NCI-H128 (cell line): ENCODE measurements at regions not wholly inside any gene's neighbourhood (a gene's known extent, or its start where the extent isn't known, plus 50 kb on each side); places are given as distances from the start of the nearest gene placed in this dataset.

Source experiments
- DNase-seq: peaks from one replicate; lab custom pipeline; 2025; ENCODE audit not compliant: unreplicated experiment; lab: John Stamatoyannopoulos, UW

DNA sequence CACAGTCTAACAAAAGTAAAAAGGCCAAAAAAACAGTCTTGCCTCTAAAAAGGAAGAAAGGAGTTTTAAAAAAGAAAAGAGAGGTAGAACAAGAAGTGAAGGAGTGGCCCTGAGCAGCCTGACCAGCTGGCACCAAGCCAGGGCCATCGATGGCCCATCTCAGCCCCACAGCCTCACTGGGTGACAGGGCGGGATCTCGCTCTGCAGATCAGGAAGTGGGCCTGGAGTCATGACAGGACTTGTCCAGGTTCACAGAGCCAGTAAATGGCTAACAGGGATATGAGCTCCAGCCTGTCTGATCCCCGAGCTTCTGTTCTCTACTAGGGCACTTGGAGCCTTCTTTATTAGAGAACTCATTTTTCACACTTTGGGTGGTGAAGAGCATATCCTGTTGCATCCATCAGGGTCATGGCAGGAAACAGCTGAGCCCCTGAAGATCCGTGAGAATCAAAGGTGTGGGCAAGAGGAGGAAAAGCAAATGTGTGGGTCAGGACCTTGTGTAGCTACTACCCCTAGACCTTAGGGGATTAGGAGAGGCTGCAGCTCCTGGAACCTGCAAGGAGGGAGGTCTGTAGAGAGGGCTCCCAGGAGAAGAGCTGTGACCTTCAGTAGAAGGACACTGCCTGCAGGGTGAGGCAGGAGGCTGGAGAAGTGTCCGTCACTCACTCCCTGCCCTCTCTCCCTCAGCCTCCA lies 299.0 kb upstream of the MSX2 start:
- DNase-seq: no peak

DNA sequence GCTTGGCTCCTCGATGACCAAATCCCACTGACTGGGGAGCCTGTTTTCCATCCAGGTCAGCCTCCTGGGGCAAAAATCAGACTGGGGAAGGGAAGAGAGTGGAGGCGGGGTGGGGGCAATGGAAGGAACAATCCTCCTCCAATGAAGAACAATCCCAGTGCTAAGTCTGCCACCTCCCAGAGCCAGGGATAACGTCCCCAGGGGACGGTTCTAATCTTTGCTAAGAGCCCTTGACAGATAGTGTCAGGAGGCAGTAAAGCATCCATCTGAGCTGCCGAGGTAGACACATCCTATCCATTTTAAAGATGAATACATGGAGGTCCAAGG lies 298.5 kb upstream of the MSX2 start:
- no peak for DNase-seq

DNA sequence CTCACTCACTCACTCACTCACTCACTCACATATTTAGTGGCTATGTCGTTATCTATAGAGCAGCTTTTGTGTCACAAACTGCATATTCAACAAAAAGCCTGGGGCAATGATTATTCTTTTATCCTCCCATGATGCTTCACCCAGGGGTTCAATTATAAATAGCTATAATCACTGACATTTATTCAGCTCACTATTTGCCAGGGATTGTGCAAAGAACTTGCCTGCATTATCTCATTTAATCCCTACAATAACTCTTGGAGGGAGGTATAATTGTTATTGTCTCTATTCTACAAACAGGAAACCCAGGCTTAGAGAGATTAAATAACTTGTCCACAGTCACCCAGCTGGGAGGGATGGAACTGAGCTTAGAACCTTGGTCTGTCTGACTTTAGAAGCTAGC lies 298.0 kb upstream of the MSX2 start:
- DNase-seq: no peak

DNA sequence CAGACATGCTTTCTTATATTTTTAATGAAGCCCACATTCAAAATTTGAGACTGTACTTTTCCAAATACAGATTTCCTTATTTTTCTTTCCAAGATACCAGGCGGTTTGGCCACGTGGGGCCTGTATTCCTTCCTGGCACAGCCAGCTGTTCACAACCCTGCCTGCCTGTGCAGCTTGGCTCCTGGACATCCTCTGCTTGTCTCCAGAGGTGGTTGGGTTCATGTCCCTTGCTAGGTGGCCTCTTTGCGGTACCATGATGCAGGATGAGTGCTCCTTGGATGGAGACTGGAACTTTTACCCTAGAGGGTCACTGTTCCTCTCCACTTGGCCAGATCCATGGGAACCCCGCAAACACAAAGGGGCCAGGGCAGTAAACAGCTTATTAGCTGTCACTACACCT lies 297.5 kb upstream of the MSX2 start:
- no peak for DNase-seq

DNA sequence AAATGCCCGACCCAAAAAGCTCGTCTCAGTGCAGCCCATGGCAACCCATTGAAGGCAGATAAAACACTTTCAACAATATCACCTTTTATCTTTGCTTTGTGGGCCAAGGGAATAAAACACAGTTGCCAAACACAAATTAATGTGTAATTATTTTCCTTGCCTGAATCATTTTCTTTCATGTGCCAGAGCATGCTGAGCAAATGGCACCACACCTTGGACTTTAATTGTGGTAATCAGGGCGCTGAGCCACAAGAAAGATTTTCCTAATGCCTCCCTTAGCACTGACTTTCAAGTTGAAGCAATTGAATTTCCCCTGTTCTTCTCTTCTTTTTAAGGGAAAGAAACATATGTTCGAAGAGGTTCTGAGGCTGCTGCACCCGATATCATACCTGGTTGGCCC lies 297.1 kb upstream of the MSX2 start:
- no peak for DNase-seq

DNA sequence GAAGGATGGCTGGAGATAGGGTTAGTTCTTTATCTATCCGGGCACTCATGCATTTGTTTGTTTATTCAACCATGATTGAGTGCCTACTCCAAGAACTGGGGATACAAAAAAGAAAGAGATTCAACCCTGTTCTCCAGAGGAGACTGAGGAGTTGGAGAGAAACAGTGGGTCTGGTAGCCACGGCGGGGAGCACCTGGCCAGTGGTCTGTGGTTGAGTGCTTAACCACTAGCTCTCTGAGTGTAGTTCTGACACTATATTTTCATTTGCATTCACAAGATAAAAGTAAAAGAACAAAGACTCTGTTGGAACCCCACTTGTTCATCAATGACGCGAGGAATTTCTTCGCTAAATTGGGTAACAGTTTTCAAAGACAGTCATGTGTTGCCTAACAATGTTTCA lies 295.5 kb upstream of the MSX2 start:
- DNase-seq: no peak

DNA sequence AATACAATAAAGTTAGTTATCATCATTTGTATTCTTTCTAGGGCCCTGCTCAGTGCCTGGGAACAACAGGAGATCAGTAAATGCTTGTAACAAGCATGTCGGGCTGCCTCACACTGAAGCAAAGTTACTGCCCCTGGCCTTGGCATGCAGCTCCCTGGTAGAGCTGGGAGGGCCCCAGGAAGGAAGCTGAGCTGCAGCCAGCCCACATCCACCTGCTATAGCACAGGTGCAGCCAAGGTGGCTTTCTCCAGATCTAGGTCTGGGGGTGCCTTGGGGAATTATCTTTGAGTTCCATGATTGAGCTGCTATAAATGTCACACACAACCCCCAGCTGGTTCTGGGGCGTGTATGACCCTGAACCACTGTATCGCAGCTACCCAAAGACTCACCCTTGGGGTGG lies 293.4 kb upstream of the MSX2 start:
- DNase-seq: no peak

DNA sequence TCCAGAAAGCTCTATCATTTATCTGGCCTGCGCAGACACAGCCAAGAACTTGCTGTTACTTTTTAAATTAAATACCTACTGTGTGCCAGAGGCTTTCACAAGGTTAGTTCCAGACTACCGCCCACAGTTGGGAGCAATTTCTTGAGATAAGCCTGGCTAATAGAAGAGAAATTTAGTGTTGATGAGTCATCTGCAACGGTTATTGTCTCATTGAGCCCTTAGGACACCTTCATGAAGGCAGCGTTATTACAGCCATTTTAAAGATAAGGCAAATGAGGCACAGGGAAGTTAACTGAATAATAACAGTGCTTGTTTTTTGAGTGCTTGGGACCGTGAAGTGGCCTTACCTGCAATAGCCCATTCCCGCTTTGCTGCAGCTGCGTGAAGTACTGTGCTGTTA lies 292.9 kb upstream of the MSX2 start:
- DNase-seq: no peak

DNA sequence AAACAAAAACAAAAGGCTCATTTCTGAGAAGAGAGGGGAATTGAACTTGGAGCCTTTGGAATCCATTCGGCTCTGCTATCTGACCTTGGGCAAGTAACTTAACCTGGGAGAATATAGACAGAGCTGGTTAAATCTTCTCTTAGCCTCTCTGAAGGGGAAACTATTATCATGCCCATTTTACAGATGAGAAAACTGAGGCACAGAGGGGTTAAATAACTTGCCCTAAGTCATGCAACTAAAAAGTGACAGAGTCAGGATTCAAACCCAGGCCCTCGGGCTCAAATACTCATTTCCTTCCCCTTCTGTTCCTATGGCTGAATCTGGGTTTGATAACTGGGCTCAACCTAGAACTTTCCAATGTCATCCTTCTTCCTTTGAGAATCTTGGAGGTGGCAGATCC lies 291.3 kb upstream of the MSX2 start:
- DNase-seq: no peak

DNA sequence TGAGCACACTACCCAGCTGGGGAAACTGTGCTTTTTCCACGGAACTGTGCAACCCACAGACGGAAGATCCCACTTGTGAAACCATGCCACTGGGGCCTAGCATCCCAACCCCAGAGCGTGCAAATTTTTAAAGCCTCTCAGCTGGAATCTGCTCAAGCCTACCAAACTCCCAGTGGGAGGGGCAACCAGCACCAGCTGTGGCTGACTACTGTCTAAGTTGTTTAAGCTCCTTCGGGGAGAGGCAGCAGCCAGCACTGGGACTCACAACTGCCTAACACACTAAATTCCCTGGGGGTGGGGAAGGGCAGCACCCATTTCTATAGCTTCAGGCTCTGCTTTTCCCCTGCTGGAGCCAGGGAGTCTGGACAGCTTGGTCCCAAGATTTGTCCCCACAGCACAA lies 287.6 kb upstream of the MSX2 start:
- DNase-seq: no peak

DNA sequence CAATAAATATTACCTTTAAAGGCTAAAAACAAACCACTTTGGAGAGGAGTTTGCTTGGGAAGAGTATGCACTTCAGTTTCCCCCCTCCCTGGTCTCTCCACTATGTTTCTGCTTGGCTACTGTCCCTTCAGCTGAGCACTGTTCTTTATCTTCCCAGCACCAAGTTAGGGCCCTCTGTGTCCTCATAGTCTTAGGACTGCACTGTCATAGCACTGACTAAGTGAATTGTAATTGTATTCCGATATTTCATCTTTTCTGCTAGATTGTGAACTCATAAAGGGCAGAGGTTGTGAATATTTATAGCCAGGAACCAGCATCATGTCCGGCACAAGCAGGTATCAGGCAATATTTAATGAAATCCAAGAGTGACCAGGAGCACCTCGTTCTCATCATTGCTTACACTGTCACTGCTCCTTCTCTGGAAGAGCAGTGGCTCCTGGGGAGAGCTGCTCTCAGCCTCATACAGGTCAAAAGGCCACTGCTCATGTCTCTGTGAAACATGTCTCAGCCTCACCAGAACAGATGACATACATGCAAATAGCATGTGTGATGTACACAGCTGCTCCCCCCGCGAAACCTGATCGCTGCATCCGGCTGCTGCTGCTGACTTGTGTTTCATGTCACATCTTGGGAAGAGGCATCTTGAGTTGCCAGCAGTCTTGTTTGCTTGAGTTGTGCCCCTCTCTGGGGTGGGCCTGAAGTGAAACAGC lies 279.7 kb upstream of the MSX2 start:
- DNase-seq: no peak

DNA sequence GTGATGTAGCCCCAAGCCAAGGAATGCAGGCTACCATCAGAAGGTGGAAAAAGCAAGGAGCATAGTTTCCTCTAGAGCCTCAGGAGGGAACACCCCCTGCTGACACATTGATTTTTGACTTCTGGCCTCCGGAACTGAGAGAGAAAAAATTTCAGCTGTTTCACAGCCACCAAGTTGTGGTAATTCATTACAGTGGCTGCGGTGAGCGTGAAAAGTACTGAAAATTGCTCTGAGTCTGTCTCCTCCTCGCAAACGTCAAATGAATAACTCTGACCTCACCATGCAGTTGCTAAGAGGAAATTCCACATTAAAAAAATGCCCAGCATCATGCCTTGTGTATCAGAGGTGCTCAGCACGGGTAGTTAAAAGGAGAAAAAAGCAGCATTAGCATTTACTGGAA lies 277.9 kb upstream of the MSX2 start:
- no peak for DNase-seq

DNA sequence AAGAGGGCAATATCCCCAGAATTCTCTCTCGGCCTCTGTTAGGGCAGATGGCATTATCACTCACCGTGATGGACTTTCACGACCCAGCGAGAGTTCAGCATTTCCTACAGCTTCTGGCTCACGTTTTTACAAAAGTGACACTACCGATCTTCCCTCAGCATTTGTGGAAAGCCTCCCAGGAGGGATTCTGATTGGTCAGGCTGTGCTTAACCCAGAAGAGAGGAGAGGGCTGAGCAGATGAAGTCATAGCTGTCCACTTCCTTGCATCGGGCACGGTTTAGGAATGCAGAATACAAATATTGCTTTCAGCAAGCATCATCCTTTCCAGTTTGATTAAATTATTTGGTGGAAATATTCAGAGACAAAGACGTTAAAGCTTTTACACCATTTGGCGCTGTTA lies 277.4 kb upstream of the MSX2 start:
- DNase-seq: no peak

DNA sequence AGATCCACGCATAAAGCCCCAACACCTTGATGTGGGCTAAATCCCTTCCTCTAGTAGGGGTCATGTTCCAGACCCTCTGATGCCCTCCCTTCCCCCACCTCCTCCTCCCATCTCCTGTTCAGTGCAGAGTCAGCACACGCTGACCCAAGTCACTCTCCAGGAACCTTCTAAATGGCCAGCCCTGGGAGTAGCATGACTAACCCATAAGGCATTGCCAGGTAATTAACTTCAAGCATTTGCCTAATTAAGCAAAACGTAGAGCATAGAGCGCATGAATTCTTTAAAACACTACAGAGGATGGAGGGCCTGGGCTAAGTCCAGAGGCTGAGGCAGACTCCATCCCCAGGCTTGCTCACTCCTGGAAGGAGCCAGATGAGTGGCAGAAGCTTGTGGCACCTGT lies 276.3 kb upstream of the MSX2 start:
- no peak for DNase-seq

DNA sequence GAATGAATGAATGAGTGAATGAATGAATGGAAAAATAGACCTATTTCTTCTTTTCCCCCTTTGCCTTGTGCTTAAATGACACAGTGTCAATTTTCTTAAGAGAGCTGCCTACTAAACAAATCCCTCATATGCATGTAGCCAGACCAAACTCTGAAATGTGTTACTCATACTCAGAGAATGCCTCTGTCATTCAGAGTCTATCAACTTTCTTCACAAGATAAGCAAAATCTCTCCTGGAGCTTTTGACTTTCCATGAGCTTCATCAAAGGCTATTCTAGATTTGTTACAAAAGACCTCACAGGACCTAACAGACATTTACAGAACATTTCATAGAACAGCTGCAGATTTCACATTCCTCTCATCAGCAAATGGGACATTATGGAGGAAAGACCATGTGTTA lies 275.7 kb upstream of the MSX2 start:
- no peak for DNase-seq

DNA sequence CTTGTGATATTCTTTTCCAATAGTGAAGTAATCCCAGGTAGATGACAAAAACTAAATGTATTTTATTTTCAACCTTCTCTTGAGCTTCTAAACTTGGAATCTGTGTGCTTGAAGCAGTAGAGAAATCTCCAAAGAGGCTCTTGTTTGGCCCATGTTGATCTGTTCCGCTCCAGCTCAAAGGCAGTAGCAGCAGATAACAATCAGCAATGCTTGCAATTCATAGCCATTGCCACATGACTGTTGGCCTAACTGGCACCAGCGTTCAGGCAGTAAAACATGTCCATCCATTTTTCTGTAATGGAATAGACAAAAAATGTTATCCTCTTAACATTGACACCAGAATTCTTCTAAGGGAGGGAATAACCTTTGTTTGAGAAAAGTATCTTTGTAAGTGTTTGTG lies 270.7 kb upstream of the MSX2 start:
- DNase-seq: no peak

DNA sequence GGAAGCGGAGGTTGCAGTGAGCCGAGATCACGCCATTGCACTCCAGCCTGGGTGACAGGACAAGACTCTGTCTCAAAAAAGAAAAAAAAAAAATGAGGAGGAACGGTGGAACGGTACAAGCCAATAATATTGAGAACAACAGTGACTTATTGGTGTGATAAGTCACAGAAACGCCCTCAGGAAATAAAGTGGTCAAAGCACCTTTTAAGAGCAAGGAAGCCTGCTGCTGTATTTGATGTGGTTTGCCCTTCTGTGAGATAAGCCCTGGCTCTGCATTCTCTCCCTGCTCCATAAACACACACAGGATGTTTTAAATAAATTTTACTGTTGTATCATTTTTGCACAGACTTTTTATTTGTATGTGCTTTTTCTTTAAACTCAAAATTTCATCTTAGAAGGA lies 269.9 kb upstream of the MSX2 start:
- DNase-seq: no peak

DNA sequence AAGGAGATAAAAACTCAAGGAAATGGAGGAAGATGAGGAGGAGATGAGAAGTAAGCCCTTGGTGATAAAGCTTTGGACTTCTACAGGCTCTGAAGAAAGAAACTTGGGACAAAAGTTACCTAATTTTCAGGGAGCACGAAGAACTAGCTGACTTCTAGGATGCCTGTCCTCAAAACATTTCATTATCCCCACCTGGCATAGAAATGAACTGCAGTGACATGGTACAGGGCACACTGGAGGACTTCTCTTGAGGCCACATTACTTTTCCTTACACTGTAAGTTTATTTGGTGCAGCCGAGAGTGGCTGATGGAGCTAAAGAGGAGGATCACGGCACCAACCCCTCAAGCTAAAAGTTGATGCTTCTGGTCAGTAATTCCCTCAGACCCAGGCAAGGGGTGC lies 269.5 kb upstream of the MSX2 start:
- no peak for DNase-seq

DNA sequence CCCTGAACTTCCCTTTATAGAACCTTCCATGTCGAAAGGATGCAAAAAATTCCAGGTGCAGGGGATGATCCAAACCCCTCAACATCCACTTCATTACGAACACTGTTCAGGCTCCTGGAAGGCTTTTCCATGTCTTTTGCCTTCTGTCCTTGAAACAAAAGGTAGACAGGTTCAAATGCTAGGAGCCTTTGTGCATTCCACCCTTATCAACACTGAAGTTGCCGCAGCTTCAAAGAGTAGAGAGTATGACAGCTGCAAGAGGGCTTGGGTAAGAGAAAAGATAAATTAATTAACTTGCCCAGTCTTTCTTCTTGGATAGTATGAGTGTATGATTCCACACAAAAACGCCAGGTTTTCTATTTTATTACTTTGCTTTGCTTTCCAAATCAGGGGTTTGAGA lies 269.1 kb upstream of the MSX2 start:
- DNase-seq: no peak

DNA sequence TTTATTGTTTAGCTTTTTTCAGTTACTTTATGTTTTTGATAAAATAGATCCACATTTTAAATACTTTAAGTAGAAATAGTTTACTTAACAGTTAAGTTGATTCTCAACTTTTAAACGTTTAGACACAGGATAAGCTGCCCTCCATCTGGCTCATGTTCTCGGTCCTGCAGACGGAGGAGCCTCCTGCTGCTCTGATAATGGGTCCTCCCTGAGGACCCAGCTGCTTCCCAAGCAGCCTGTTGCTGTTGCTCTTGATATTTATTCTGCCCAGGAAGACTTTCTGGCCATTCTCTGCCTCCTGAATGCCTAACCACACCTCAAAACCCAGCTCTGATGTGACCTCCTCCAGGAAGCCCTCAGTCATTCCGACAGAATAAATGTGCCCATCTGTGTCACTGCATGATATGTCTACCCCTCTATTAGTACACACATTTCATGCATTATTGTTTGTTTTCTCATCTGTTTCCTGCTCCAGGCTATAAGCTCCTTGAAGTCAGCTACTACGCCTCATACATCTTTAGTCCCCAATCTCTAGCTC lies 267.2 kb upstream of the MSX2 start:
- DNase-seq: no peak

DNA sequence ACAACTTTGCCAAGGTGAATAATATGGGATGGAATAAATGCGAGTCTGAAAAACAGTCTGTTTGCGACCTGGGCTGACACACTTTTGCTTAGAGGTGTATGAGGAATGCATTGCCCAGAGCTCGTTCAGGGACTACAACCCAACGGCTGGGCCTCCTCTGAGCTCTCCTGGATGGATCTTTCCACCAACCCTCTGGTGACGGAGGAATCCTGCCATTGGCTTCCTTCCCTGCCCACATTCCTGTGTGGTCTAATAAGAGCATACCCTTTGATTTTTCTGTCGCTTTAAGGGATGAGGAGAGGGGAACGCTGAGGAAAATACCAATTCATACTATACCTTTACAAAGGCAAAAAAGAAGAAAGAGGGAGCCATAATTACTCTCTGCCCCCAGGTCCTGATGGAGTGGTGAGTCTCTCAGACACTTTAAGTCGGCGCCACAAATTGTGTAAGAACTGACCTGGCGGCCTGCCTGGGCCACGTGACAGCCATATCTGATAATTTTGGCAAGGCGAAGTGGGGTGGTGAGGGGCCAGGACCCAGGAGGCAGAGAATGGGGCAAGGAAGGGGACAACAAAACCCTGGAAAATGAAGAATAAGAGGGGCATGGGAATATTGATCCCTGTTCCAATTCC lies 265.2 kb upstream of the MSX2 start:
- no peak for DNase-seq

DNA sequence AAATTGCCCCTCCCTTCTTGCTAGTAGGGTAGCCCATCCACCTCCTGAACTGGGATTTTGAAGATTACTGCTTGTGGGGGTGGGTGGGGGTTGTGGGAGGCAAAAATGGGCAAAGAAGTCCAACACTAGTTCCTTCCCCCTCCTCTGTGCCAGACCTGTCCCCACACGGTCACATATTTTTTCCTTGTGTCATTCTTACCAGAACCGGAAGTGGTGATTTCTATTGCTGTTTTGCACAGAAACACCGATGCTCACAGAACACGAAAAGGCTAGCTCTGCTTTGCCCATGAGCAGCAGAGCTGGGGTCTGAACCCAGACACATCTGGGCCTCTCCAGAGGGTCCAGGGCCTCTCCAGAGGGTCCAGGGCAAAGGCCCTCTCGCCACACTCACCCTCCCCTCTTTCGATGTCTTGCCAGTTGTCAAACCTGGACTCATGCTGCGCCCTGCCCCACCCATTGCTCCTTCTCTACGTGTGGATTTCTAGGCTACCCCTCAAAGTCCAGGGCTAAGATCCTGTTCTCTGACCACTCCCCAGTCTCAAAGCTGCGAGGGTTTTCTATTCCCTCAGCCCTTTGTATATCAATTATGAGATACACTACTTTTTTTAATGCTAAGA lies 264.4 kb upstream of the MSX2 start:
- no peak for DNase-seq
